Inflammatory macrophage treated with lipopolysaccharide for 4 hours (primary cell): ENCODE measurements at regions not wholly inside any gene's neighbourhood (a gene's known extent, or its start where the extent isn't known, plus 50 kb on each side); places are given as distances from the start of the nearest gene placed in this dataset.

Experiments
- DNase-seq: peaks from one replicate; pipeline ENCODE4 v3.0.0-alpha.2; 2020

- no peak for DNase-seq
These were observed 87.1 kb upstream of the RGMA start for GRCh38 chr15:93176065-93176464.

GRCh38 chr15:93174836-93175235 lies 85.8 kb upstream of the RGMA start:
- no peak for DNase-seq

- no peak for DNase-seq
These were observed 84.4 kb upstream of the RGMA start for GRCh38 chr15:93173369-93173768.

- DNase-seq = no peak
These were observed 82.5 kb upstream of the RGMA start for GRCh38 chr15:93171476-93171875.

GRCh38 chr15:93170329-93170728 lies 81.3 kb upstream of the RGMA start:
- DNase-seq = no peak

- DNase-seq = no peak
These were observed 79.9 kb upstream of the RGMA start for GRCh38 chr15:93168910-93169309.

GRCh38 chr15:93167291-93167690 lies 78.3 kb upstream of the RGMA start:
- no peak for DNase-seq

GRCh38 chr15:93166675-93167074 lies 77.7 kb upstream of the RGMA start:
- no peak for DNase-seq

GRCh38 chr15:93165734-93166470 lies 76.9 kb upstream of the RGMA start:
- no peak for DNase-seq

- DNase-seq = no peak
These were observed 75.4 kb upstream of the RGMA start for GRCh38 chr15:93164409-93164808.

GRCh38 chr15:93162560-93162959 lies 73.5 kb upstream of the RGMA start:
- DNase-seq = no peak

- no peak for DNase-seq
These were observed 70.9 kb upstream of the RGMA start for GRCh38 chr15:93159930-93160329.

GRCh38 chr15:93158097-93158900 lies 69.3 kb upstream of the RGMA start:
- DNase-seq = no peak

GRCh38 chr15:93154666-93155065 lies 65.7 kb upstream of the RGMA start:
- DNase-seq = no peak

GRCh38 chr15:93152951-93153350 lies 63.9 kb upstream of the RGMA start:
- no peak for DNase-seq

- no peak for DNase-seq
These were observed 63.3 kb upstream of the RGMA start for GRCh38 chr15:93152360-93152759.

- DNase-seq = peak; percentile 24
These were observed 62.2 kb upstream of the RGMA start for GRCh38 chr15:93150910-93151881.

- DNase-seq = no peak
These were observed 57.6 kb upstream of the RGMA start for GRCh38 chr15:93146601-93147000.

- no peak for DNase-seq
These were observed 57.2 kb upstream of the RGMA start for GRCh38 chr15:93146196-93146595.

GRCh38 chr15:93144463-93145236 lies 55.6 kb upstream of the RGMA start:
- no peak for DNase-seq

- no peak for DNase-seq
These were observed 54.2 kb upstream of the RGMA start for GRCh38 chr15:93143186-93143585.

- peak; percentile 19 for DNase-seq
These were observed 52.4 kb upstream of the RGMA start for GRCh38 chr15:93141371-93141794.
